Activated CD4-positive, alpha-beta T cell treated with anti-CD3 and anti-CD28 coated beads, Interleukin-2, amount 10 ng/mL, durations not matched to agents 24 days and 14 days (primary cell): ENCODE measurements at regions not wholly inside any gene's neighbourhood (a gene's known extent, or its start where the extent isn't known, plus 50 kb on each side); places are given as distances from the start of the nearest gene placed in this dataset.
A peak's percentile ranks its signal among the peaks of the same experiment; 100 is the strongest.

ENCODE experiments used
- DNase-seq: peaks from one replicate; pipeline ENCODE4 v3.0.0; 2022
- H3K27ac Mint-ChIP-seq: one replicate; pipeline ENCODE4 v1.8.0; 2022; ENCODE audit warnings: mild to moderate bottlenecking, mixed read lengths
- H3K27me3 Mint-ChIP-seq: one replicate; pipeline ENCODE4 v1.8.0; 2022; ENCODE audit warnings: mixed read lengths
- H3K36me3 Mint-ChIP-seq: one replicate; pipeline ENCODE4 v1.8.0; 2022; ENCODE audit warnings: low read depth, mild to moderate bottlenecking, mixed read lengths
- H3K4me1 Mint-ChIP-seq: one replicate; pipeline ENCODE4 v1.8.0; 2021; ENCODE audit warnings: mixed read lengths
- H3K4me3 Mint-ChIP-seq: one replicate; pipeline ENCODE4 v1.8.0; 2022; ENCODE audit warnings: mild to moderate bottlenecking, moderate library complexity, mixed read lengths
- H3K9me3 Mint-ChIP-seq: one replicate; pipeline ENCODE4 v1.8.0; 2021; ENCODE audit warnings: mixed read lengths
- intact Hi-C: fragments of 100-400 bp; cut with micrococcal nuclease; formaldehyde crosslinking; loops from one replicate; pipeline ENCODE4 v1.15.1; 2023

- DNase-seq, result no peak
- H3K27ac Mint-ChIP-seq, result no peak overlapping the region
- H3K27me3 Mint-ChIP-seq, result no peaks in the 10 kb centered on the region
- no peaks in the 10 kb centered on the region for H3K36me3 Mint-ChIP-seq
- peaks cover 3% of the 10 kb centered on the region for H3K9me3 Mint-ChIP-seq
- no peaks in the 10 kb centered on the region for H3K4me1 Mint-ChIP-seq
- no peak overlapping the region for H3K4me3 Mint-ChIP-seq
- intact Hi-C loops, result no loop called here
Measured at GRCh38 chr18:41406834-41407233, 548.2 kb upstream of the PIK3C3 start.

GRCh38 chr18:41396861-41397260 lies 558.2 kb upstream of the PIK3C3 start:
- H3K27me3 Mint-ChIP-seq, result no peaks in the 10 kb centered on the region
- no peak for DNase-seq
- H3K4me3 Mint-ChIP-seq, result no peak overlapping the region
- H3K36me3 Mint-ChIP-seq, result no peaks in the 10 kb centered on the region
- H3K27ac Mint-ChIP-seq, result no peak overlapping the region
- H3K9me3 Mint-ChIP-seq, result no peaks in the 10 kb centered on the region
- intact Hi-C loops, result no loop called here
- no peaks in the 10 kb centered on the region for H3K4me1 Mint-ChIP-seq

- Mint-ChIP-seq H3K4me1 (no peaks in the 10 kb centered on the region), H3K27me3 (no peaks in the 10 kb centered on the region), H3K27ac (no peak overlapping the region), H3K36me3 (no peaks in the 10 kb centered on the region), H3K4me3 (no peak overlapping the region), H3K9me3 (no peaks in the 10 kb centered on the region)
- DNase-seq, result no peak
- intact Hi-C loops, result no loop called here
Measured at GRCh38 chr18:41396211-41396610, 558.8 kb upstream of the PIK3C3 start.

GRCh38 chr18:41395695-41396094 lies 559.3 kb upstream of the PIK3C3 start:
- intact Hi-C loops, result no loop called here
- H3K4me3 Mint-ChIP-seq, result no peak overlapping the region
- H3K27me3 Mint-ChIP-seq, result no peaks in the 10 kb centered on the region
- DNase-seq, result no peak
- no peaks in the 10 kb centered on the region for H3K36me3 Mint-ChIP-seq
- H3K9me3 Mint-ChIP-seq, result no peaks in the 10 kb centered on the region
- no peaks in the 10 kb centered on the region for H3K4me1 Mint-ChIP-seq
- H3K27ac Mint-ChIP-seq, result no peak overlapping the region

- no peaks in the 10 kb centered on the region for H3K9me3 Mint-ChIP-seq
- no peaks in the 10 kb centered on the region for H3K4me1 Mint-ChIP-seq
- H3K27ac Mint-ChIP-seq, result no peak overlapping the region
- H3K27me3 Mint-ChIP-seq, result no peaks in the 10 kb centered on the region
- no peak overlapping the region for H3K4me3 Mint-ChIP-seq
- peak; percentile 52 for DNase-seq
- intact Hi-C loops, result no loop called here
- no peaks in the 10 kb centered on the region for H3K36me3 Mint-ChIP-seq
Measured at GRCh38 chr18:41391616-41392595, 563.1 kb upstream of the PIK3C3 start.

GRCh38 chr18:41390309-41390708 lies 564.7 kb upstream of the PIK3C3 start:
- H3K9me3 Mint-ChIP-seq, result no peaks in the 10 kb centered on the region
- no peak overlapping the region for H3K27ac Mint-ChIP-seq
- intact Hi-C loops, result no loop called here
- no peaks in the 10 kb centered on the region for H3K4me1 Mint-ChIP-seq
- no peak for DNase-seq
- no peak overlapping the region for H3K4me3 Mint-ChIP-seq
- no peaks in the 10 kb centered on the region for H3K36me3 Mint-ChIP-seq
- H3K27me3 Mint-ChIP-seq, result no peaks in the 10 kb centered on the region

GRCh38 chr18:41378598-41378997 lies 576.4 kb upstream of the PIK3C3 start:
- intact Hi-C loops, result no loop called here
- H3K4me1 Mint-ChIP-seq, result no peaks in the 10 kb centered on the region
- H3K36me3 Mint-ChIP-seq, result no peaks in the 10 kb centered on the region
- no peak overlapping the region for H3K4me3 Mint-ChIP-seq
- H3K27me3 Mint-ChIP-seq, result no peaks in the 10 kb centered on the region
- no peak overlapping the region for H3K27ac Mint-ChIP-seq
- DNase-seq, result no peak
- no peaks in the 10 kb centered on the region for H3K9me3 Mint-ChIP-seq

GRCh38 chr18:41373612-41374011 lies 581.4 kb upstream of the PIK3C3 start:
- Mint-ChIP-seq H3K9me3 (no peaks in the 10 kb centered on the region), H3K4me1 (no peaks in the 10 kb centered on the region), H3K27ac (no peak overlapping the region), H3K36me3 (no peaks in the 10 kb centered on the region), H3K27me3 (no peaks in the 10 kb centered on the region), H3K4me3 (no peak overlapping the region)
- DNase-seq, result no peak
- intact Hi-C loops, result no loop called here

GRCh38 chr18:41372046-41372665 lies 582.9 kb upstream of the PIK3C3 start:
- H3K36me3 Mint-ChIP-seq, result no peaks in the 10 kb centered on the region
- DNase-seq, result no peak
- H3K4me1 Mint-ChIP-seq, result no peaks in the 10 kb centered on the region
- H3K9me3 Mint-ChIP-seq, result no peaks in the 10 kb centered on the region
- no peak overlapping the region for H3K27ac Mint-ChIP-seq
- no peaks in the 10 kb centered on the region for H3K27me3 Mint-ChIP-seq
- H3K4me3 Mint-ChIP-seq, result no peak overlapping the region
- intact Hi-C loops, result no loop called here

- intact Hi-C loops, result no loop called here
- DNase-seq, result no peak
- Mint-ChIP-seq H3K9me3 (no peaks in the 10 kb centered on the region), H3K4me1 (no peaks in the 10 kb centered on the region), H3K4me3 (no peak overlapping the region), H3K27ac (no peak overlapping the region), H3K27me3 (no peaks in the 10 kb centered on the region), H3K36me3 (no peaks in the 10 kb centered on the region)
Measured at GRCh38 chr18:41371156-41372045, 583.6 kb upstream of the PIK3C3 start.

GRCh38 chr18:41370740-41371139 lies 584.3 kb upstream of the PIK3C3 start:
- Mint-ChIP-seq H3K27me3 (no peaks in the 10 kb centered on the region), H3K9me3 (no peaks in the 10 kb centered on the region), H3K4me1 (no peaks in the 10 kb centered on the region), H3K27ac (no peak overlapping the region), H3K36me3 (no peaks in the 10 kb centered on the region), H3K4me3 (no peak overlapping the region)
- intact Hi-C loops, result no loop called here
- DNase-seq, result no peak

GRCh38 chr18:41357708-41358107 lies 597.3 kb upstream of the PIK3C3 start:
- no peaks in the 10 kb centered on the region for H3K36me3 Mint-ChIP-seq
- H3K27me3 Mint-ChIP-seq, result no peaks in the 10 kb centered on the region
- intact Hi-C loops, result no loop called here
- no peak overlapping the region for H3K4me3 Mint-ChIP-seq
- DNase-seq, result no peak
- H3K9me3 Mint-ChIP-seq, result peaks cover 13% of the 10 kb centered on the region
- H3K27ac Mint-ChIP-seq, result no peak overlapping the region
- no peaks in the 10 kb centered on the region for H3K4me1 Mint-ChIP-seq

GRCh38 chr18:41353777-41354528 lies 601.1 kb upstream of the PIK3C3 start:
- H3K27ac Mint-ChIP-seq, result no peak overlapping the region
- no peak for DNase-seq

More at GRCh38 chr18:41353777-41354528, 601.1 kb upstream of the PIK3C3 start:
- Mint-ChIP-seq H3K9me3 (peaks cover 12% of the 10 kb centered on the region), H3K4me1 (no peaks in the 10 kb centered on the region), H3K36me3 (no peaks in the 10 kb centered on the region), H3K27me3 (no peaks in the 10 kb centered on the region), H3K4me3 (no peak overlapping the region)
- intact Hi-C loops, result no loop called here
